T-helper 1 cell (primary cell): ENCODE measurements at regions not wholly inside any gene's neighbourhood (a gene's known extent, or its start where the extent isn't known, plus 50 kb on each side); places are given as distances from the start of the nearest gene placed in this dataset.

ENCODE experiments used
- DNase-seq, 5 donors: peaks; one replicate each; pipeline ENCODE4 v3.0.0-alpha.2; 2012 to 2020

DNA sequence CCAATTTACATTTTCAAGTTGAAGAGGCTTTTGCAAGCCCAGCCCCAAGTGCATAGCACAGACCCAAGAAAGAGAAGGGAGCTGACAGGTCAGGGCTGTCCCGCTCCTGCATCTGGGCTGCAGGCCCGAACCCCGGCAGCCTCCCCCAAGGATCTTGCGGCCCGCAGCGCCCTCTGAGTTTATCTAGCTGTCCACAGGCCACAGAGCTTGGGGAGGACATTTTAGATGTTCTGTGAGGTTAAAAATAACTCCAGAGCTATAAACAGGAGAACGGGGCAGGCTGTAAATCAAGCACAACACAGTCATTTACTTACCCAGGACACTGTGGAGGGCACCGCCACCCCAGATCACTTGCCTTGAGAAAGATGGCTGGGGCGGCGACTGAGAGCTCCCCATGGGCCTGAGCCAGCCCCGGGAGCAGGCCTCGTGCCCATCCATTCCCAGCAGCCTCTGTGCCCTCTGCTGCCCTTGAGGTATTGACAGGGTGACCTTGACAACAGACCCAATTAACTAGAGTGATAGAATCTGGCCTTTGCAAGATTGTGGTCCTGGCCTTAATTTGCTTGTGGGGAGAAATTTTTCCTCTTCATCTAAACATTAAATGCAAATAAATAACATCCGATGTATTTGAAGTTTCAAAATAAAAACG lies 563.0 kb downstream of the TCERG1L start:
- DNase-seq: no peak

DNA sequence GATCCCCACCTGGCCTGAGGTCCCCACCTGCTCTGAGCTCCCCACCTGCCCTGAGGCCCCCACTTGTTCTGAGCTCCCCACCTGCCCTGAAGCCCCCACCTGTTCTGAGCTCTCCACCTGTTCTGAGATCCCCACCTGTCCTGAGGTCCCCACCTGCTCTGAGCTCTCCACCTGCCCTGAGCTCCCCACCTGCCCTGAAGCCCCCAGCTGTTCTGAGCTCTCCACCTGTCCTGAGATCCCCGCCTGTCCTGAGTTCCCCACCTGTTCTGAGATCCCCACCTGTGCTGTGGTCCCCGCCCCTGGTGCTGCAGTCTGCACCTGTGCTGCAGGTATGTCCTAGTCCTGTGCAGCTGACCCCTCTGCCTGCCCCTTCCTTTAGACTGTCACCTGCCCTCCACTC lies 561.6 kb downstream of the TCERG1L start:
- no peak for DNase-seq

DNA sequence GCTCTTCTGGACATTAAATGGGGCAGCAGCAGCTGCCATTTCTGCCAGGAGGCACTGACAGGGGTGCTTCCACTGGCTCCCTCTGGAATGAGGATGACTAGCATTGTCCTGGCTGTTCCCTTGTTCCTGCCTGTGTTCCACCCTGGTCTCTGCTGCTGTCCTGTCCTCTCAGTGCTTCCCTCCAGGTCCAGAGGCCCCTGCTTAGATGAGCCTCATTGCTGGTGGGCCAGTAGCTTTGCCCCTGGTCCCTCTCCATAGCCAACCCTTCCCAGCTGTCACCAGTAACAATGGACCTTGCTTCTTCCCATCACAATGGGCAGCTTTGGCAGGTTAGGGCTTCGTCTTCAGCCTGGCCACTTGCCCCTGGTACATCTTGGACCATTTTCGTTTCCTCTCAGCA lies 561.1 kb downstream of the TCERG1L start:
- DNase-seq: no peak

DNA sequence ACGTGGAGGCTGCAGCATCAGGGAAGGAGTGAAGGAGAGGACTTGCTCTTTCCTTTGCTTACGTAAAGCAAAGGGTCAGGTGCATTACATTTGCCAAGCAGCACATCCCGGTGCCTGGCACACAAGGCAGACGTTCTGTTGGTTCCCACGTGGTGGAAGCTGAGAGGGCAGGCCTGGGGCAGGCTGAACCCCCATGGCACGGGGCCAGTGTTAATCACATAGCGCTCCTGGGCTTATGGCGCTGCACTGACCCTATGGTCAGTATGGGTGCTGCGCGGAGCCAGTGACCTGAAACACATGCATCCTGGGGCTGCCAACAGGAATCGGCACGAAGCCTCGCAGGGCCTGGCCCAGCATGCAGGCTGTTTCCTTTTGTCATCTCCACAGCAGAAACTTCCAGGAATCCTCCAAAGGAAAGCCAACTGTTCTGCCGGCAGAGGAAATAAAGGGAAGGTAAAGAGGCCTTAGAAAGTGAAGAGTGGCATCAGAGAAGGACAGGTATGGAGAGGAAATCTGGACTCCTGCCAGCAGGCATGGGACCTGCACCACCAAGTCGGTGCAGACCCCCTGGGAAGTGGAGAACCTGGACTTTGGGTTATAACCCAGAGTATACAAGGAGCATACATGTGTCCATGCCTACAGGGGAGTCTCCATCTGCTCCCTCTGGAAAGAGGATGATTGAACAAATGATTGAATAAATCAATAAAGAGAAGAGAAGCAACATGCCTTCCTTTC lies 560.2 kb downstream of the TCERG1L start:
- DNase-seq: no peak

DNA sequence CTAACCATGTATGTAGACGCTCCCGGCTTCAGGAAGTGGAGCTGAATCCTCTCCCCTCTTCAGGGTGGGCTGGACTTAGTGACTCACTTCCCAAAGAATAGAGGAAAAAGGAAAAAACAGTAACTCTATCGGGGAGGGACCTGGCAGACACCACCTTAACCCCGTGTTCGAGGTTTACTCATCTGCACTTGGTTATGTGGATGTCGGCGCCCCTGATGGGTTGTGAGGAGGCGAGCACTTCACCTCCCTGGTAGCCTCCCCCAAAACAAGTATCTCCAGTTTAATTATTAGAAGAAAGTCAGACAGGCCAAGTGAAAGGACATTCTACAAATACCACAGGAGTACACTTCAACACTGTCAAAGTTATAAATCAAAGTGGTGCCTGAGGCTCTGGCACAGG lies 559.7 kb downstream of the TCERG1L start:
- no peak for DNase-seq

DNA sequence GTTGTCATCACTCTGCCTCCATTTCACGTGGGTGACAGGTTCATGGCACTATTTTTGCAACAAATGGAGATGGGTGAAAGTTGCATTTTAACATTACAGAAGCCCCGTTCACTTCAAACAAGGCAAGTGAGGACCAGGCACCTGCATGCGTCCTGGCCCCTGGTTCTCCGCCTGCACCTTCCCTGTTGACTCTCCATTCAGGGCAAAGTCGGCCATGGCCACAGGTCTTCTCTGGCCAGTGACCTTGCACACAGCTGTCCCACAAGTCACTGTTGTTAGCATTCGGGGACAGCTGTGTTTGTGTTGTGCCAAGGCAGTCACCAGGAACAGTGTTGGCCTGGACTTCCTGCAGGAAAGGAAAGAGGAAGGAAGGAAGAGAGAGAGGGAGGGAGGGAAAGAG lies 554.9 kb downstream of the TCERG1L start:
- DNase-seq: no peak

DNA sequence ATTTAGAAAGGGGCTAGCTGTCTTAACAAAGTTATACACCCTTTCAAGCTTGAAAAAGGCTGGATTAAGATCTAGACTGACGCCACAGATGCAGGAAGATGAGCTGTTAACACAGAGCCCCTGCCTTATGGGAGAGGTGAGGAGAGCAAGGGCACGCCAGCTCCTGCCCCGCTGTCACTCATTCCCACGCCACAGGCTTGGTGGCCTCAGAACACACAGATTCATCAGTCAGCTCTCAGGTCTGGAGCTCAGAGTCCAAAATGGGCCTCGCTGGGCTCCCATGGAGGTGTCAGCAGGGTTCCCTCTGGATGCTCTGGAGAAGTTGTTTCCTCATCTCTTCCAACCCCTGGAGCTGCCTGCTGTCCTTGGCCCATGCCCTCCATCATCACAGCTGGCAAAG lies 554.2 kb downstream of the TCERG1L start:
- no peak for DNase-seq

DNA sequence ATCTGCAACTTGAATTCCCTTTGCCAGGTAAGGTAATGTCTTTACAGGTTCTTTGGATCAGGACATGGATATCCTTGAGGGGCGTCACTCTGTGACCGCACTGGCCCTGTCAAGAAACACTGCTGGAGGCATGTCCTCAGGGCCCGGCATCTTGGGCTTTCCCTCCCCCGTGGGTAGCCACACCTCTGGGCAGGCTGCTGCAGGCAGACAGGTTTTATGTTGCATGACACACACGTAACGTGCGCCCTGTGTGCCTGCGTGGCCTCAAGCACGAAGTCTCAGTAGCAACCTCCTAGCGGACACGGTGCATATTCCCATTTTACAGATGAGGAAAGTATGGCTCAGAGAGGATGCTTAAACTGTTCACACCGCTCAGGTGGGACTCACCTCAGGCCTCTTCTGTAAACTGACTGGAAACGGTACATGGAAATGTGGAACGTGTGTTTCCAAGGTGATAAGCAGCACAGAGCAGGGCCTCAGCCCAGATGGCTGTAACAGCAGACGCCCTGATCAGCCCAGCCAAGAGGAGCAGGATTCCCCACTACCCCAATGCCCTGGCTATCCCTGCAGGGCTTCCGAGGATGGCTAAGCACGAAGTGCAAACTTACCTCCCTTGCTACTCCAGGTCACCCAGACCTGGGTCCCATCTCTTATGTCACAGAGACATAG lies 553.6 kb downstream of the TCERG1L start:
- no peak for DNase-seq

DNA sequence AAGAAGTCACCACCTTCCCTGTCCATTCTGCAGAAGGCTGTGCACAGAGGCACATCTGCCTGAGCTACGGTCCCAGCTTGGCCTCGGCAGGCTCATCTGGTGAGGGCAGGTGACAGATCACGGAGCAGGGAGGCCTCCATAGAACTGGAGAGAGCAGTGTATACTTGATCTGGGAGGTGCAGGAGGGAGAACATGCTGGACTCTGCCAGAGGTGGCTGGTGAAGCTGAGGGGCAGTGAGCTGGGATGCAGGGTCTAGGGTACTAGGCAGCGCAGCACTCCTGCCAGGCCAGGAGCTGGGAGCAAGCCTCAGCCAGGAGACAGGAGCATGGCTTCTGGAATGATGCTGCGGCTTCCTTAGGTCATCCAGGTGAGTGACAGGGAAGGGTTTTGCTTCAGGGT lies 553.0 kb downstream of the TCERG1L start:
- DNase-seq: no peak

DNA sequence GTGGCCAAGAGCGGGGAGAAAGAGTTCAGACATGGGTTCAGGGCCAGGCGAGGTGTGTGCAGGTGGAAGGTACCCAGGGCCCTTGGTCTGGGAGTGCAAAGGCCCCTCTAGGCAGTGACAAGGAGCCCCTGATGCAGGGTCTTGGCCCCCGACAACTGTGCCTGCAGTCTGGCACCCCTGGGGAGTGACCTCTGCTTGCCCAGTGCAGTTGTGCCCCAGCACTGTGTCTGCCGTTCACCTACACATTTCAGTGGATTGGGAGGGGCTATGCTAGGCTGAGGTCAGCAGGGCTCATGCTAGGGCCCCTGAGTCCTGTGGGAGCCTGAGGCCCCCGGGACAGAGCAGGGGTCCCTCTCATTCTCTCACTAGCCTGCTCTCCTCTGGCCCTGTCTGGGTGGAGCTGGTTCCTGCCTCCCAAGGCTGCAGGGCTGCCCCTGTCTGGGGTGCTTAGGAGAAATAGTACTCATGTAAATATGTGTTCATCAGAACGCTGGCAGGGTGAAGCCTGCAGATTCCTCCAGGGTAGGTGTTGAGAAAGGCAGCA lies 550.4 kb downstream of the TCERG1L start:
- no peak for DNase-seq

DNA sequence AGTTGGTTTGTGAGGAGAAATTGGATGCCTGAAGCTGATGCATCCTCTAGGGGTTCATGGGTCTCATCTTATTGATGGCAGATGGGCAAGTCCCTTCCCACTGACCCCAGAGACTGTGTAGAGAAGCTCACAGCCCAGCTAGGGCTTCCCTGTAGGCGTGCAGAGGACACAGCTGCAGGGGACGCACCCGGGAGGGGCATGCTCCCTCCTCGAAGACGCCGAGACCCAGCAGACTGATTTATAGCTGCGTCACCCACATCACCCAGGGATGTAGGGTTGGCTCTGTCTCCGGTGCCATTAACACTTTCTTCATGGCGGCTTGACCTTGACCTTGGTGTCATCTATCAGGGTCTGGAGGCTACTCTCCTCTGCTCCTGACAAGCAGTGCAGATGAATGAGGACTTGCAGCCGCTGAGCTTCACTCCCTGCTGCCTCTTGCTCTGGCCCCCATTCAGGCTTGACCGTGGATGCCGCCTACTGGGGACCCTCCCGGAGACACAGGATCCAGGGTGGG lies 549.7 kb downstream of the TCERG1L start:
- DNase-seq: no peak

DNA sequence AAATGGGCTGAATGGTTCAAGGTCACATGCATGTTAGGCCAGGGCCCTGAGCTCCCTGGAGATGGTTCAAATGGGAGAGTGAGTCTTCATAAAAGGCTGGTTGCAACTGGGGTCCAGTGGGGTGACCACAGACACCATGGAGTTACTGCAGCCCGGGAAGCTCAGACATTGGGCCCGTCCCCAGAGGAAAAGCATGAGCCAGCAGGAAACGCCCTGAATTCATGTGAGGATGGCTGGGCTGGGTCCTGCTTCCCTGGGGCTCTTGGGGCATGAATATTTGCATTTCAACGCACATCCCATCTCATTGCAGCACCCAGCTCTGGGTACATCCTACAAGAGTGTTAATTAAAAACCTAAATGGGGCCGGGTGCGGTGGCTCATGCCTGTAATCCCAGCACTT lies 549.0 kb downstream of the TCERG1L start:
- no peak for DNase-seq

DNA sequence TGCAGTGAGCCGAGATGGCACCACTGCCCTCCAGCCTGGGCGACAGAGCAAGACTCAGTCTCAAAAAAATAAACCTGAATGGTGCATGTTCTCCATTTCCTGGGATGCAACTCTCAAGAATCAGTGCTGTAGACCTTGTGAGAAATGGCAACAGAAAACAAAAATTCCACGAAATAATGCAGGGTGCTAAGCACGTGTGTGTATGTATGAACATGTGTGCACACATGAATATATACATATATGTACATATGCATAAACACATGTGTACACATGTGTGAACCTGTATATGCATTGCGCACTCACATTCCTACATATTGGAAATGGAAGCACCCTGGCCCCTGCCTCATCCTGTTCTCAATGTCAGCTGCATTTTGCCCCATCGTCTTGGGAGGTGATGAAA lies 548.5 kb downstream of the TCERG1L start:
- DNase-seq: no peak

DNA sequence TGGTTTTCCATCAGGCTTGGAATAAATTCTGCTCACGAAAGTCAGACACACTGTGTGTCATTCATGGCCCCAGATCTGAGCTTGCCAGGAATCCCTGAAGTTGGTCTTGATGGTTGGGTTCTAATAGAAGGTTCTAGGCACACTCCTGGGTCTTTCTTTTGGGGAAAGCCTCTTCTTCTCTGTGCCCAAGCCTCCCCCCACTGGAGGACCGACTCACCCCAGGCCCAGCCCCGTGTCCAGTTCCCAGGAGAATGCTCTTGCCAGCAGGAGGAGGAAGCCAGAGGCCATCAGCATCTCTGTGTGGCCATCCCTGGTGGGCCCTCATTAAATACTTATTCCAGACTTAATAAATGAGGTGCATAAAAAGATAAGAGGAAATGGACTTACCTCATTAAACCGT lies 548.0 kb downstream of the TCERG1L start:
- DNase-seq: no peak

DNA sequence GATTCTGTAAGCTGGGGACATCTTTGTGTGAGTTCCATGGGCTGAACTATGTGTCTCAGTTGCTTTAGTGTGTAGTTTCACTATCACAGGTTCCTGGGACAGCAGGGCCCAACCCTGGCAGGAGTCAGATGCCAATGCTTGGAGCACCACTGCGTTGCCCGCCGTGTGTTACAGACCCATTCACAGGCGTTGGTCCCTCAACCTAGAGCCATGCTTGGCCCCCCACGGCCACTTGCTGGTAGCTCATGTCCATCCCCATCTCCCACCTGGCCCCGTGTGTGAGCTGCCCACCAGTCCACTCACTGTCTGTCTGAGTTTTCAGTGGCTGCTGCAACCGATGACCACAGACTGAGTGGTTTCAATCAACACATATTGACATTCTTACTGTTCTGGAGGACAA lies 546.9 kb downstream of the TCERG1L start:
- DNase-seq: no peak

DNA sequence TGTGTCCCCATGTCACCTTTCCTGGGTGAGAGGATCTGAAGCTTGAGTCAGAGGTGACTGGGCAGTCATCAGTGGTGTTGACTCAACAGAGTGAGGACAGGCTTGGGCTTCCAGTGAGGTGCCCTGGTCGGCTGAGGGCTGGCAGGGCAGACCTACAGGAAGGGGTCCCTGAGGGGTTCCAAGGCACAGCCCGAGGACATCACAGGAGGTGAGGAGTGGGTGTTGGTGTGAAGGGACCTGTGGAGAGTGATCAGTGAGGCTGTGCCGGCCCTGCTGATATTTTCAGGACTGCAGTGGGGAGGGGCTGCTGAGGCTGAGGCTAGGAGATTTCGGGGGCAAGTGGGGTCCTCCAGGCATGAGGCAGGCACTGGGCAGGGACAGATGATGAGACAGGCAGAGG lies 545.5 kb downstream of the TCERG1L start:
- no peak for DNase-seq

DNA sequence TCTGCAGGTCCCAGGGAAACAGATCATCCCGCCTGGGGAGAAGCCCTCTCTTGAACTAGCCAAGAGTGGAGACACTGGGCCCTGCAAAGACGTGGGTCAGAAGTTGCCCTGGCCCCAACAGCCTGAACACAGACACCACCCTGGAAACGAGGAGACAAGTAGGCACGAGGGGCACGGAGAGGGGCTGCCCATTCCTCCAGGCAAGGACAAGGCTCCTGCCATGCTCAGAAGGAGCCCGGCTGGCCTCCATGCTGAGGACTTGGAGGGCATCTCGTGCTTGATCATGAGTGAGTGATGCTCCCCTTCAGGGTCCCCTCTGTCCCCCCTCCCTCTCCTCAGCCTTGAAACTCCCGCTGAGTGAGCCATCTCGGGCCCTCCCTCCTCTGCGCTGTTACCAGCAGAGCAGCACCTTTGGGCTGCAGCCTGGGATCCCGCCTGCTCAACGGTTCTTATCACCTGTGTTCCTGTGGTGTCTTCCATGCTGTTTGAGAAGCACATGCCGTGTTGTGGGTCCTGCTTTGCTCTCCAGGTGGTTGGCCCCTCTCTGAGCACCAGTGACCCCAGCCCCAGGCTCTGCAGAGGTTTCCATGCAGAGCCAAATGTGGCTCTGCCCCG lies 544.3 kb downstream of the TCERG1L start:
- DNase-seq: no peak

DNA sequence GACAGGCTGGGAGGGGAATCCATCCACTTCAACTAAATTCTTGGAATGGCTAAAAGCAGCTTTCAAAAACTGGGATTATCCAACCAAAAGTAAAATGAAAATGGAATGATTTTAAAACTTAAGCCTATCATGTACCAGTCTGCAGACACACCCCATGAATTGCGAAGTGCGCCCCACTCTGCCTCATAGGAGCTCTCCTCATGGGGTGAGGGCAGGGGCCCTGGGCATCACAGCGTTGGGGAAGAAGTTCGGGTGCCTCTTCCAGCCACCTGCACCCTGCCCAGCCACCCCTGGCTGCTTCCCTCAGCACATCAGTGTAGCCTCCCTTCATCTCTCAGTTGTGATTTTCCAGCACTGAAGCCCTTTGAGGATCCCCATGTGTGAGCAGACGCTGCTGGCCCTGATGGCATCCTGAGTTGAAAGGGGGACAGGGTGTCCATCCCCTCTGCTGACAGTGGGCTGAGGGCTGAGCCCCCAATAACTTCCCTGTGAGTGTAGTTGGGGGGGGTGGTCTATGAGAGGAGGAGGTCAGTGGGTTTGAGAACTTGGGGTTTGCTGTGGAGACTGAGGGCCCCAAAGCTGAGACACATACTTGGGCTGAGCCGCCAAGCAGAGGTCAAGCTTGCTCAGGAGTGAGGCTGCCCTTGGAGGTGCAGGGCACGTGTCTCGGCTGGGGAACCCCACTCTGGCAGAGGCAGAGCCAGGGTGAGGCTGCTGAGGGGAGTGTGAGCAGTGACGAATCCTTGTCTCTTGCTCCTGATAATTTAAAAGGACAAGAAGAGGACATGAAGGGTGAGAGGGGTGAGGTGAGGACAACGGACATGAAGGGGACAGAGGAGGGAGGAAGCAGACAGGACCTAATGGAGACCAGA lies 542.1 kb downstream of the TCERG1L start:
- no peak for DNase-seq

DNA sequence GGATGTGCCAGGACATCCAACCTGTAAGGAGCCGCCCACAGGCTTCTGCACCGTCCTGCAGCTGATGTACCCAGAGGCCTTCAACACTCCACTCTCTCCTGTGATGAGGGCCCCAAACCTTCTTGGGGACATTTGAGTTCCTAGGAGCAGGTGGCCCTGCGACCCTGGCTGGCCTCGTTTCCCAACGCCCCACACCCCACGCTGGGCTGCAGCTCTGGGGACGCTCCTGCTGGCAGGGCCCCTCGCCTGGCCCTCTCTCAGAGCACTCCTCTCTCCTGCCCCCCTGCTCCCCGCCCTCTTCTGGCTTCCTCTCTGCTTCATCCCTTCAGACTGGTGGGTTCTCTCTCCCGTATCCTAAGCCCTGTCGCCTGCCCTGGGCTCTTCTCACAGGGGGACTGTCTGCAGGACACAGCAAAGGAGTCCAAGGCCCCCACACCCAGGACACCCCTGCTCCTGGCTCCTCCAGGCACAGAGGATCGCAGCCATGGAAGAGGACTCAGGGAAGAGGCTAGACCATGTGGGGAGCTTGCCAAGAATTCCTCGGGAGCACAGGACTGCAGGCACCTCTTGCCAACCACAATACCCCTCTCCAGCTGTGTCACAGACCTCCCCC lies 541.4 kb downstream of the TCERG1L start:
- no peak for DNase-seq

DNA sequence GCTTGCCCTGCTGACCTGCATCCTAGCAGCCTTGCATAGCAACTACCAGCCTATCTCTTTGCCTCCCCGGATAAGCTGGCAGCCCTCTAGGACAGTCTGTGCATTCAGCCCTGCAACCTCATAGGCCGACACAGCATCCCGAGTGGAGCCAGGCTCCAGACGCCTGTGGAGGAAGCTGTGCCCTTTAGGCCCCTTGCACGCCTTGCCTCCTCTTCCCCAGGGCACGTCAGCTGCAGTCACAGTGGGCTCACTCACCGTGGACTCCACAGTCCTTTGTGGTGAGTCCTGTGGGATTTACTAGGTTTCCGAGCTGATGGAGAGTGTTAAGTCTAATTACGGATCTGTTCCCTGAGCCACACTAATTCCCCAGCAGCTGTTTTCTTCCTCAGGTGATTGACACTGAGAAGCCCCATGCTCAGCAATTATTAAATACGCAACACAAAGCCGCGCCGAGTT lies 540.0 kb downstream of the TCERG1L start:
- no peak for DNase-seq

DNA sequence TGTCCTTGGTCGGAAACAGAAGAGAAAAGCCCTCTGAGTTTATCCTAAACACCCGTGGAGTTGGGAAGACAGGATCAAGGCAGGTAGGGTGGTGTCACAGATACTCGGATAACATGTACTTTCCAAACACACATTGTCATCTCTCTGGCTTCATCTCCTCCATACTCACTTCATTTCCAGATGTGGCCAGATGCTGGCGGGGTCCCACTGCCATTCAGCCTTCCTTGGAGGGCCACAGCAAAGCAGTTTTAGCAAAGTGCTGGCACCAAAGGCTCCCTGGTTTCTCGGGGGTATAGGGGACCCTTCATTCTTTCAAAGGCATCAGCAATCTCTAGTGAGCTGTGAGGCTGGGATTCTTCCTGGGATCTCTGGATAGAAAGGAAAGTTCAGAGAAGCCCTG lies 539.5 kb downstream of the TCERG1L start:
- no peak for DNase-seq

DNA sequence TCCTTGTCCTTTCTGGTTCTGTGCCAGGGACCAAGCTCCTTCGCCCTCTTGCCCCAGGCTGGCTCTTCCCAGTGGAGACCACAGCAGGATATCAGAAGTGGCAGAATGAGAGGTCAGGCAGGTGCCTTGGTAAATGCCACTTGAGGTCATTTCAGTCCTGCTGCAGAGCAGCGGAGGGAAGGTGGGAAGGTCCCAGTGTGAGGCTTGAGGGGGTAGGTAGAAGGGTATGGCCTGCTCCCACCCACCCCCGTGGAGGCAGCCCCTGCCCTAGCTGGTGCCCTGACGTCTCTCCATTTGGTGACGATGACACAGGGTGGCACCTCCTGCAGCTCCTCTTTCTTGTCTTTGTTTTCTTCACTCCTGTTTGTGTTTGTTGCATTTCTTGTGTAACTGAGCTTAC lies 538.8 kb downstream of the TCERG1L start:
- no peak for DNase-seq
